ENCODE measurements at regions not wholly inside any gene's neighbourhood (a gene's known extent, or its start where the extent isn't known, plus 50 kb on each side); places are given as distances from the start of the nearest gene placed in this dataset.

GRCh38 chr5:128615578-128615977, 77.5 kb upstream of the FBN2 start:
- Histone ChIP-seq H3K27me3 (no peaks in the 10 kb centered on the region), H3K36me3 (no peaks in the 10 kb centered on the region), H3K27ac (no peak overlapping the region), H3K4me1 (no peaks in the 10 kb centered on the region), H3K9me3 (no peaks in the 10 kb centered on the region), H3K4me3 (no peak overlapping the region)
- intact Hi-C loops (cut with DNase I; ENCODE audit: low total_unique reads), result no loop called here
- no peak for DNase-seq (ENCODE audit: low spot score in 2 of 2)
- TF ChIP-seq CTCF (IDR thresholded peaks at IDR 0.05) (no peak), POLR2A (IDR thresholded peaks at IDR 0.05) (no peak), POLR2AphosphoS5 (IDR thresholded peaks at IDR 0.05) (no peak)

- Histone ChIP-seq H3K4me3 (no peak overlapping the region), H3K9me3 (no peaks in the 10 kb centered on the region), H3K27ac (no peak overlapping the region), H3K27me3 (peaks cover 0 to 3% of the 10 kb centered on the region in 2 donors), H3K36me3 (no peaks in the 10 kb centered on the region), H3K4me1 (no peaks in the 10 kb centered on the region)
- no peak for DNase-seq (ENCODE audit: low spot score in 2 of 2)
- intact Hi-C loops (cut with DNase I; ENCODE audit: low total_unique reads), result no loop called here
- TF ChIP-seq POLR2A (IDR thresholded peaks at IDR 0.05) (no peak), POLR2AphosphoS5 (IDR thresholded peaks at IDR 0.05) (no peak), CTCF (IDR thresholded peaks at IDR 0.05) (no peak)
Observed at GRCh38 chr5:128626536-128627090, 88.6 kb upstream of the FBN2 start.

GRCh38 chr5:128627939-128628338, 89.9 kb upstream of the FBN2 start:
- Histone ChIP-seq H3K27ac (no peak overlapping the region), H3K27me3 (peaks cover 0 to 3% of the 10 kb centered on the region in 2 donors), H3K4me1 (no peaks in the 10 kb centered on the region), H3K36me3 (no peaks in the 10 kb centered on the region), H3K9me3 (no peaks in the 10 kb centered on the region), H3K4me3 (no peak overlapping the region)
- intact Hi-C loops (cut with DNase I; ENCODE audit: low total_unique reads), result no loop called here
- DNase-seq (ENCODE audit: low spot score in 2 of 2), result no peak
- TF ChIP-seq CTCF (IDR thresholded peaks at IDR 0.05) (no peak), POLR2A (IDR thresholded peaks at IDR 0.05) (no peak), POLR2AphosphoS5 (IDR thresholded peaks at IDR 0.05) (no peak)

GRCh38 chr5:128629157-128629556, 91.1 kb upstream of the FBN2 start:
- DNase-seq (ENCODE audit: low spot score in 2 of 2), result no peak

GRCh38 chr5:128630121-128630520, 92.1 kb upstream of the FBN2 start:
- no peak overlapping the region for H3K4me3 ChIP-seq
- no peaks in the 10 kb centered on the region for H3K36me3 ChIP-seq
- no peaks in the 10 kb centered on the region for H3K4me1 ChIP-seq
- no peaks in the 10 kb centered on the region for H3K9me3 ChIP-seq
- no peak for DNase-seq (ENCODE audit: low spot score in 2 of 2)
- no peak overlapping the region for H3K27ac ChIP-seq
- intact Hi-C loops (cut with DNase I; ENCODE audit: low total_unique reads), result no loop called here
- H3K27me3 ChIP-seq, result peaks cover 0 to 3% of the 10 kb centered on the region in 2 donors
- TF ChIP-seq POLR2A (IDR thresholded peaks at IDR 0.05) (no peak), CTCF (IDR thresholded peaks at IDR 0.05) (no peak), POLR2AphosphoS5 (IDR thresholded peaks at IDR 0.05) (no peak)

More at GRCh38 chr5:128629157-128629556, 91.1 kb upstream of the FBN2 start:
- Histone ChIP-seq H3K9me3 (no peaks in the 10 kb centered on the region), H3K4me3 (no peak overlapping the region), H3K4me1 (no peaks in the 10 kb centered on the region), H3K27me3 (peaks cover 0 to 3% of the 10 kb centered on the region in 2 donors), H3K27ac (no peak overlapping the region), H3K36me3 (no peaks in the 10 kb centered on the region)
- intact Hi-C loops (cut with DNase I; ENCODE audit: low total_unique reads), result no loop called here
- TF ChIP-seq POLR2A (IDR thresholded peaks at IDR 0.05) (no peak), POLR2AphosphoS5 (IDR thresholded peaks at IDR 0.05) (no peak), CTCF (IDR thresholded peaks at IDR 0.05) (no peak)
